NCI-H2029 treated with DMSO at 0.1 percent for 48 hours (cell line): ENCODE measurements at regions not wholly inside any gene's neighbourhood (a gene's known extent, or its start where the extent isn't known, plus 50 kb on each side); places are given as distances from the start of the nearest gene placed in this dataset.
"Not testable (repeated sequence)": the region's sequence is repeated elsewhere in the genome, so short reads cannot be mapped to it uniquely, and the experiment has no call there.

Experiments
- DNase-seq: peaks from one replicate; lab custom pipeline; 2025; lab: John Stamatoyannopoulos, UW

DNA sequence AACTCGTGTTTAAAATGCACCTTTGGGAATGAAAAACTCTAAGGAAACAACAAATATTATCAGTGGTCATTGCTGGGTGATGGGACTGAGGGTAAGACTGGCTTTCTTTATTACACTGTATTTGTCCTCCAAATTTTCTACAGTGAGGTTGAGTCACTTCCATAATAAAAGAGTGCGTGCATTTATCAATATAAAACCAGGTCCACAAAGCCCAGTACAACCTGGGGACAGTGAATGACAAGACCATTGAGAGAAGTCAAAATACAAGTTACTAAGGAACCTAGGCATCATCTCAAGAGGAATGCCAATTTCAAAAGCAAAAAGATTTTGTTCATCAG is 76.4 kb downstream of the MAGED4 start:
- no peak for DNase-seq

DNA sequence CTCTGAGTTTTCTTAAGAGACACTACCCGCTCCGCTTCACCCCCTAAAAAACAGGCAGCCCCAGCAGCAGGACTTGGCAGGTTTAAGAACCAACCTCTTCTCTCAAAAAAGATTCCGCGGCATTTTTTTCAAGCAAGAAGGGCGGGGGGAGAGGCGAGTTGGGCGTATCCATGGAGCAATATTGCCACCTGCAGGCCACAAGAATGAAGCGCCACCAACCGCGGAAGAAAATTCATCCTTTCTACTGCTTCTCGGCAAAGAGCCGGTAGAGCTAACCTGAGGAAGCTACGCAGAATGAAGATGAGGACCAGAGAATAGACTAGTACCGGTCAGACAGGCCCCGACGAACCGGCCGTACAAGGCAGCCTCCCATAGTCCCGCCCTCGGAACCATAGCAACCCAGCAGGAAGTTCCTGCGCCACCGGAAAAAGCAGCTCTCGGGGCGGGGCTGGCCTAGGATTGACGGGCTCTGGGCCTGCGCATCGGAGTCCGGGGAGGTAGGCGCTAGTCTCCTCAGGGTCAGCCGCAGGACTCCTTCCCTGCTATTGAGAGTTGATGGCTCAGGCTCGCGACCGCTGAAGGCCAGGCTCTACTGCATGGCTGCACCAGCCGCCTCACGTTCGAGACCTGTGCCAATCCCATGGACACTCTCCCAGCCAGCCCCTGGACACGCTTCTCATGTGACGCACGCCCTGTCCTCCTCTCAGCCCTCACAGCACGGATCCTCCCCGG is 76.9 kb downstream of the MAGED4 start:
- peak; percentile 60 for DNase-seq

GRCh38 chrX:52262195-52262546 is 77.5 kb downstream of the MAGED4 start:
- no peak for DNase-seq

GRCh38 chrX:52263417-52263816 is 78.7 kb downstream of the MAGED4 start:
- no peak for DNase-seq

DNA sequence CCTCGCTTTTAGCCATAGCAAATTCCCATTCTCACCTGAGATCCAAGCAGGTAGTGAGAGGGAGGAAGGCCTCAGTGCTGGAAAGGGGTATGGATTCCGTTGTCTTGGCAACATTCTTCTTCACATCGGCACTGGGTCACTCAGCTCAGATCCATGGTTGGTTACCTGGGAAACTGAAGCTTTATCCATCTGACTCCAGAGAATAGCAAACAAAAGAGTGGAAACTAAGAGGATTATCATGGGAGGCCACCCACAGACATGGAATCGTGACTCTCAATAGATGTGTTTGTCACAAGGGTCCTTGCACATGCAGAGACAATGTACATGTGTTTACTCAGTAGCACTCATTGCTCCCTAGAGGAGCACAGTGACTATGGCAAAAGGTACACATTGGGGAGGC is 81.0 kb downstream of the MAGED4 start:
- no peak for DNase-seq

GRCh38 chrX:52268502-52268901 is 83.8 kb downstream of the MAGED4 start:
- not testable (repeated sequence) for DNase-seq

GRCh38 chrX:52270453-52271116 is 85.9 kb downstream of the MAGED4 start:
- no peak for DNase-seq

- DNase-seq: no peak
These were observed 86.5 kb downstream of the MAGED4 start for GRCh38 chrX:52271206-52271605.

- no peak for DNase-seq
These were observed 91.2 kb upstream of the XAGE2 start for GRCh38 chrX:52277666-52278065.

DNA sequence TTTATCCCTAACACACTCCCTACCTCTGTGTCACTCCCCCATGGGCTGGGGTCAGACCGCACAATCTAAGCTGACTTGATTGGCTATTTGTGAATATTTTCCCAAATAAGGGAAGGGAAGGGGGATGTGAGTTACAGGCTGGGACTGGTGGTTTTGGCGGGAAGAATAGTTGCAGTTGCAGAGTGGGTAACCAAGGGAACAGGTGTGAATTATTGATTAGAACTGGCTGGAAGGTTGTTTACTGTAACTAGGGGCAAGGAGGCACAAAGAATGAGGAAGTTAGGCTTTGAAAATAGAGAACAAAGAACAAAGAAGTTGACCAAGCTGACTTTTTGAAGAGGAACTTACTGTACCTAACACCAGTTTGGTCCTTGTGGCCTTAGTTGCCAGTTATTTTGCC is 88.0 kb upstream of the XAGE2 start:
- no peak for DNase-seq

DNA sequence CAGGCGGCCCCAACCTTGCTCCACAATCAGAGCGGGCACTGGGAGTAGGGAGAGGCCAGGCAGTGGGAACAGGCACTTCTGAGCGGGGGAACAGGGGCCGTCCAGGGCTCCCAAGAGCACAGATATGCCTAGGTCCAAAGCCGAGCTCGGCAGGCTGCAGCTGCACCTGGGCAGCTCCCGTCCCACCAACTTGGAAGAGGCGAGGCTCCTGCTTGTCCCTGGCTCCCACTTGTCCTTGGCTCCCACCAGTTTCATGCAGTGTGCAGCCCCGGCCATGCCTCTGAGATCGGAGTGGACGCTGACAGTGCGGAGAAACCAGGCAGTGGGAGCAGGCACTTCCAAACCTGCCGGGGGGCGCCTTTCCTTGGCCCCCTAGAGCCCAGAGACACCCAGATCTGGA is 84.0 kb upstream of the XAGE2 start:
- DNase-seq: no peak

GRCh38 chrX:52298968-52299367 is 69.9 kb upstream of the XAGE2 start:
- not testable (repeated sequence) for DNase-seq

- DNase-seq: not testable (repeated sequence)
These were observed 60.3 kb upstream of the XAGE2 start for GRCh38 chrX:52308532-52308931.
